K562 (cell line): ENCODE measurements at regions not wholly inside any gene's neighbourhood (a gene's known extent, or its start where the extent isn't known, plus 50 kb on each side); places are given as distances from the start of the nearest gene placed in this dataset.

Experiments used
- ATAC-seq: fragments of 200-7000 bp; cut with Tn5 transposase; 3 replicates; pipeline ENCODE4 v1.9.1; 2020; ENCODE audit warnings: moderate library complexity
- BruUV-seq: library from RNA; stranded (reverse); fragments of 400-500 nt; replicated peaks from 2 replicates; lab custom pipeline; 2021; lab: Mats Ljungman, UMichigan
- CTCF ChIA-PET: fragments of 300-600 bp; formaldehyde crosslinking; extraction: SDS; loops from one replicate; lab custom pipeline; 2021; ENCODE audit warnings: low intra/inter-chr PET ratio; lab: Yijun Ruan, JAX
- POLR2A ChIA-PET: fragments of 300-600, 350-650 bp; sonication (Branson Sonifier 250); formaldehyde crosslinking; extraction: SDS; loops from one replicate; lab custom pipeline; 2021; ENCODE audit warnings: antibody characterized with exemption, inconsistent platforms; lab: Yijun Ruan, JAX
- DNase-seq, 4 experiments: peaks; one replicate each; pipeline versions ENCODE4 v3.0.0 to v3.0.0-alpha.2; 2011 to 2018; ENCODE audit warnings: low spot score in 3 of 4, mixed read lengths in 3 of 4; ENCODE audit errors: extremely low read depth in 1 of 4
- FAIRE-seq: peaks from 2 replicates; lab custom pipeline; 2011; peaks lifted over from hg19 to GRCh38; lab: Jason Lieb, UNC
- H2AFZ ChIP-seq: 2 replicates; pipeline ENCODE4 v1.6.0; 2011; ENCODE audit warnings: low read depth, low read length, control low read depth, inconsistent platforms
- H3K27ac ChIP-seq: fragments of 200-600 bp; 3 replicates; pipeline ENCODE4 v1.8.0; 2011; ENCODE audit warnings: low read depth, mild to moderate bottlenecking, control low read depth, inconsistent platforms, low read length, moderate library complexity, mixed read lengths; ENCODE audit errors: extremely low read depth
- H3K27me3 ChIP-seq, 2 experiments: fragments of 300-600 bp in 1 of 2; 2 replicates in 1 of 2; 3 replicates in 1 of 2; pipeline versions ENCODE4 v1.6.0 to v1.8.0; 2011; ENCODE audit warnings: inconsistent platforms in 2 of 2, low read length in 2 of 2, mild to moderate bottlenecking in 1 of 2, mixed read lengths in 1 of 2, moderate library complexity in 1 of 2; ENCODE audit not compliant: control insufficient read depth in 2 of 2, insufficient read depth in 2 of 2
- H3K36me3 ChIP-seq: fragments of 300-600 bp; 3 replicates; pipeline ENCODE4 v1.8.0; 2011; ENCODE audit warnings: mild to moderate bottlenecking, low read length, inconsistent platforms; ENCODE audit not compliant: control insufficient read depth, insufficient read depth
- H3K4me1 ChIP-seq, 2 experiments: fragments of 200-600 bp in 1 of 2; replicated peaks in 1 of 2; 2 replicates in 1 of 2; 3 replicates in 1 of 2; pipeline versions ENCODE4 v1.5.1 to v1.8.0; 2011; ENCODE audit warnings: inconsistent platforms in 2 of 2, low read length in 2 of 2, mild to moderate bottlenecking in 1 of 2, mixed read lengths in 1 of 2, moderate library complexity in 1 of 2; ENCODE audit not compliant: control insufficient read depth in 2 of 2, insufficient read depth in 2 of 2
- H3K4me2 ChIP-seq: 2 replicates; pipeline ENCODE4 v1.6.1; 2011; ENCODE audit warnings: low read length, control low read depth, inconsistent platforms, mixed read lengths; ENCODE audit not compliant: insufficient read depth
- H3K4me3 ChIP-seq: fragments of 200-600 bp; sonication (generic), shearing (Covaris generic); 2 replicates; pipeline ENCODE4 v1.5.1; 2016; ENCODE audit warnings: control low read depth, inconsistent platforms
- H3K79me2 ChIP-seq: fragments of 200-600 bp; 3 replicates; pipeline ENCODE4 v1.8.0; 2011; ENCODE audit warnings: low read length, inconsistent platforms; ENCODE audit not compliant: control insufficient read depth, insufficient read depth
- H3K9ac ChIP-seq, 2 experiments: 2 replicates each; pipeline versions ENCODE4 v1.6.0 to v1.6.1; 2011; ENCODE audit warnings: low read depth in 2 of 2, low read length in 2 of 2, control low read depth in 1 of 2, inconsistent platforms in 1 of 2, mild to moderate bottlenecking in 1 of 2, mixed read lengths in 1 of 2; ENCODE audit not compliant: insufficient read depth in 1 of 2
- H3K9me1 ChIP-seq: one replicate; pipeline ENCODE4 v1.6.0; 2011; ENCODE audit warnings: inconsistent platforms, mild to moderate bottlenecking, low read length, moderate library complexity; ENCODE audit not compliant: control insufficient read depth, insufficient read depth
- H3K9me3 ChIP-seq: replicated peaks from 2 replicates; pipeline ENCODE4 v1.5.1; 2011; ENCODE audit warnings: low read depth, low read length, inconsistent platforms; ENCODE audit not compliant: control insufficient read depth, insufficient read depth
- H4K20me1 ChIP-seq: replicated peaks from 2 replicates; pipeline ENCODE4 v1.6.1; 2011; ENCODE audit warnings: low read length, inconsistent platforms, mixed read lengths; ENCODE audit not compliant: control insufficient read depth, insufficient read depth
- ETV1 ChIP-seq: fragments of 450-650 bp; conservative IDR thresholded peaks from 2 replicates; pipeline ENCODE4 v1.6.1; 2016; ENCODE audit warnings: missing genetic modification characterization, control low read depth, low read depth, missing compliant biosample characterization
- MTF1 ChIP-seq: fragments of 250-450 bp; sonication (Bioruptor Pico); IDR thresholded peaks from 2 replicates; pipeline ENCODE4 v1.9.0; 2021; ENCODE audit warnings: moderate library complexity, mild to moderate bottlenecking, inconsistent platforms, borderline replicate concordance
- POLR2B ChIP-seq: fragments of 450-650 bp; IDR thresholded peaks from 2 replicates; pipeline ENCODE4 v1.6.1; 2018; ENCODE audit warnings: low read depth; ENCODE audit not compliant: partially characterized antibody
- POLR3A ChIP-seq: IDR thresholded peaks from 2 replicates; pipeline ENCODE4 v1.6.1; 2011; ENCODE audit warnings: borderline replicate concordance, mild to moderate bottlenecking, moderate library complexity; ENCODE audit not compliant: insufficient read length, insufficient read depth; ENCODE audit errors: extremely low read depth
- STAT5A ChIP-seq: IDR thresholded peaks from 2 replicates; pipeline ENCODE4 v1.6.1; 2012; ENCODE audit warnings: low read length, inconsistent platforms, borderline replicate concordance
- ZFP1 ChIP-seq: fragments of 450-650 bp; formaldehyde crosslinking; IDR thresholded peaks from 2 replicates; pipeline ENCODE4 v1.4.0; 2020; ENCODE audit warnings: mild to moderate bottlenecking, mixed read lengths
- WGBS: fragments of 100-300 bp; shearing (Covaris generic); methylation state at CpG from one replicate; pipeline ENCODE4 v1.1.6; 2016; ENCODE audit warnings: low coverage, mixed read lengths; ENCODE audit not compliant: insufficient coverage; ENCODE audit errors: missing lambda C conversion rate; 5-methylcytosine and 5-hydroxymethylcytosine counted together
- in situ Hi-C: fragments of 300-500 bp; cut with MboI; formaldehyde crosslinking; loops from 4 replicates; pipeline ENCODE4 v1.15.0; 2018; ENCODE audit warnings: inconsistent platforms, mixed read lengths
- intact Hi-C: fragments of 100-400 bp; cut with micrococcal nuclease; formaldehyde crosslinking; loops from 2 replicates; pipeline ENCODE4 v1.14.2; 2022
- TF ChIP-seq, protein P1 (sequence below): fragments of 250-450 bp; sonication (Bioruptor Pico); IDR thresholded peaks from 2 replicates; pipeline ENCODE4 v1.5.0; 2020; ENCODE audit warnings: mild to moderate bottlenecking, borderline replicate concordance

DNA sequence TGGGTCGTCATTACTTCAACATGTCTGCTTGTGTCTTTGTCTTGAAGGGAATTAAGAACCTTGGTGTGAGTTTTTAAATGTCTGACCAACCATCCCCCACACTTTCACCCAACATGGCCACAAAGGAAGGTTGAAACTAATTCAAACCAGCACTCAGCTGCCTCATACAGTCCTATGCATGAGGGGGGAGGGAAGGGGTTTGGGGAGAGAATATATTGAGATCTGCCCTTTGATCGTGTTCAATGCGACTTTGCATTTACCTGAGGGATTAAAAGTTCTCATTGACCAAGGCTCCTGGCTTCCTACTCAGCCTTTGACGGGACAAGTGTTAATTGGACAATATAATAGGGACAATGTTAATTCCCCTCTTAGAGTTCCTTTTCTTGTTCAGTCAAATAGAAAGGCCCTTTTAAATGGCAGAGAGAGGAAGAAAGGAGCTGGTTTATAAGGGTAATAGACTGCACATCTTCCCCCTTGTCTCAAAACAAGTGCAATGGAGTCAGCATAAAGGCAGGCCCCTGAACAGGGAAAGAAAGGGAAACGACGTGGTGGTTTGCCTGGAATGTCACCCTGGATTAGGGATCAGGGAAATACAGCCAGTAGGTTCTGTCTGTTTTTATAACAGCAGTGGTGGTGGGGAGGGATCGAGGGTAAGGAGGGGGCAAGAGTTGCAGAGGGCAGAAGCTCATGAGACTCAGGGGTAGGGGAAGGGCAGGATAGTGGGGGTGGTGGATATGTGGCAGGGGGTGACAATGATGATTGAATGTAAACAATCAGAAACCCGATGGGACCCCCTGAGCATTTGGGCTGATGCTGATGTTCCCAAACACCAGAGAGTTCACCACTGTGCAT is 198.7 kb downstream of the MYCN start:
- FAIRE-seq (no peak), DNase-seq (no peak), ATAC-seq (no peak)
- H3K9me3 ChIP-seq = 0 out of 2 replicates have a peak, but pooled peaks cover 2% of the 10 kb centered on the region
- ChIA-PET POLR2A (no interaction called here), CTCF (no interaction called here)
- TF ChIP-seq ZFP1 (CRISPR knock-in tag) = no peak
- TF ChIP-seq ETV1 (tag) = no peak
- TF ChIP-seq POLR3A = no peak
- no peak for TF ChIP-seq POLR2B
- no peak for TF ChIP-seq MTF1
- TF ChIP-seq, protein P1, sequence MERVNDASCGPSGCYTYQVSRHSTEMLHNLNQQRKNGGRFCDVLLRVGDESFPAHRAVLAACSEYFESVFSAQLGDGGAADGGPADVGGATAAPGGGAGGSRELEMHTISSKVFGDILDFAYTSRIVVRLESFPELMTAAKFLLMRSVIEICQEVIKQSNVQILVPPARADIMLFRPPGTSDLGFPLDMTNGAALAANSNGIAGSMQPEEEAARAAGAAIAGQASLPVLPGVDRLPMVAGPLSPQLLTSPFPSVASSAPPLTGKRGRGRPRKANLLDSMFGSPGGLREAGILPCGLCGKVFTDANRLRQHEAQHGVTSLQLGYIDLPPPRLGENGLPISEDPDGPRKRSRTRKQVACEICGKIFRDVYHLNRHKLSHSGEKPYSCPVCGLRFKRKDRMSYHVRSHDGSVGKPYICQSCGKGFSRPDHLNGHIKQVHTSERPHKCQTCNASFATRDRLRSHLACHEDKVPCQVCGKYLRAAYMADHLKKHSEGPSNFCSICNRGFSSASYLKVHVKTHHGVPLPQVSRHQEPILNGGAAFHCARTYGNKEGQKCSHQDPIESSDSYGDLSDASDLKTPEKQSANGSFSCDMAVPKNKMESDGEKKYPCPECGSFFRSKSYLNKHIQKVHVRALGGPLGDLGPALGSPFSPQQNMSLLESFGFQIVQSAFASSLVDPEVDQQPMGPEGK = no peak
- no peak for TF ChIP-seq STAT5A
- in situ Hi-C loops (no loop called here), intact Hi-C loops (no loop called here)
- H3K4me2 ChIP-seq = no peak overlapping the region
- no peaks in the 10 kb centered on the region for H3K4me1 ChIP-seq
- no peaks in the 10 kb centered on the region for H3K36me3 ChIP-seq
- BruUV-seq = no TSS peak
- no peak overlapping the region for H2AFZ ChIP-seq
- no peaks in the 10 kb centered on the region for H3K9me1 ChIP-seq
- no peak overlapping the region for H3K27ac ChIP-seq
- no peaks in the 10 kb centered on the region for H3K79me2 ChIP-seq
- no peak overlapping the region for H3K4me3 ChIP-seq
- H4K20me1 ChIP-seq = no peaks in the 10 kb centered on the region; the same call in 1 of the 2 replicates
- H3K27me3 ChIP-seq = no peaks in the 10 kb centered on the region
- under 1% methylated on average over 8 of the region's 8 CpGs for WGBS
- H3K9ac ChIP-seq = no peak overlapping the region
